K562 (cell line): ENCODE measurements at regions not wholly inside any gene's neighbourhood (a gene's known extent, or its start where the extent isn't known, plus 50 kb on each side); places are given as distances from the start of the nearest gene placed in this dataset.

Experiments used
- ATAC-seq: fragments of 200-7000 bp; cut with Tn5 transposase; 3 replicates; pipeline ENCODE4 v1.9.1; 2020; ENCODE audit warnings: moderate library complexity
- BruUV-seq: library from RNA; stranded (reverse); fragments of 400-500 nt; replicated peaks from 2 replicates; lab custom pipeline; 2021; lab: Mats Ljungman, UMichigan
- CTCF ChIA-PET: fragments of 300-600 bp; formaldehyde crosslinking; extraction: SDS; loops from one replicate; lab custom pipeline; 2021; ENCODE audit warnings: low intra/inter-chr PET ratio; lab: Yijun Ruan, JAX
- POLR2A ChIA-PET: fragments of 300-600, 350-650 bp; sonication (Branson Sonifier 250); formaldehyde crosslinking; extraction: SDS; loops from one replicate; lab custom pipeline; 2021; ENCODE audit warnings: antibody characterized with exemption, inconsistent platforms; lab: Yijun Ruan, JAX
- DNase-seq, 4 experiments: peaks; one replicate each; pipeline versions ENCODE4 v3.0.0 to v3.0.0-alpha.2; 2011 to 2018; ENCODE audit warnings: low spot score in 3 of 4, mixed read lengths in 3 of 4; ENCODE audit errors: extremely low read depth in 1 of 4
- FAIRE-seq: peaks from 2 replicates; lab custom pipeline; 2011; peaks lifted over from hg19 to GRCh38; lab: Jason Lieb, UNC
- H2AFZ ChIP-seq: 2 replicates; pipeline ENCODE4 v1.6.0; 2011; ENCODE audit warnings: low read depth, low read length, control low read depth, inconsistent platforms
- H3K27ac ChIP-seq: fragments of 200-600 bp; 3 replicates; pipeline ENCODE4 v1.8.0; 2011; ENCODE audit warnings: low read depth, mild to moderate bottlenecking, control low read depth, inconsistent platforms, low read length, moderate library complexity, mixed read lengths; ENCODE audit errors: extremely low read depth
- H3K27me3 ChIP-seq, 2 experiments: fragments of 300-600 bp in 1 of 2; 2 replicates in 1 of 2; 3 replicates in 1 of 2; pipeline versions ENCODE4 v1.6.0 to v1.8.0; 2011; ENCODE audit warnings: inconsistent platforms in 2 of 2, low read length in 2 of 2, mild to moderate bottlenecking in 1 of 2, mixed read lengths in 1 of 2, moderate library complexity in 1 of 2; ENCODE audit not compliant: control insufficient read depth in 2 of 2, insufficient read depth in 2 of 2
- H3K36me3 ChIP-seq: fragments of 300-600 bp; 3 replicates; pipeline ENCODE4 v1.8.0; 2011; ENCODE audit warnings: mild to moderate bottlenecking, low read length, inconsistent platforms; ENCODE audit not compliant: control insufficient read depth, insufficient read depth
- H3K4me1 ChIP-seq, 2 experiments: fragments of 200-600 bp in 1 of 2; replicated peaks in 1 of 2; 2 replicates in 1 of 2; 3 replicates in 1 of 2; pipeline versions ENCODE4 v1.5.1 to v1.8.0; 2011; ENCODE audit warnings: inconsistent platforms in 2 of 2, low read length in 2 of 2, mild to moderate bottlenecking in 1 of 2, mixed read lengths in 1 of 2, moderate library complexity in 1 of 2; ENCODE audit not compliant: control insufficient read depth in 2 of 2, insufficient read depth in 2 of 2
- H3K4me2 ChIP-seq: 2 replicates; pipeline ENCODE4 v1.6.1; 2011; ENCODE audit warnings: low read length, control low read depth, inconsistent platforms, mixed read lengths; ENCODE audit not compliant: insufficient read depth
- H3K4me3 ChIP-seq: fragments of 200-600 bp; sonication (generic), shearing (Covaris generic); 2 replicates; pipeline ENCODE4 v1.5.1; 2016; ENCODE audit warnings: control low read depth, inconsistent platforms
- H3K79me2 ChIP-seq: fragments of 200-600 bp; 3 replicates; pipeline ENCODE4 v1.8.0; 2011; ENCODE audit warnings: low read length, inconsistent platforms; ENCODE audit not compliant: control insufficient read depth, insufficient read depth
- H3K9ac ChIP-seq, 2 experiments: 2 replicates each; pipeline versions ENCODE4 v1.6.0 to v1.6.1; 2011; ENCODE audit warnings: low read depth in 2 of 2, low read length in 2 of 2, control low read depth in 1 of 2, inconsistent platforms in 1 of 2, mild to moderate bottlenecking in 1 of 2, mixed read lengths in 1 of 2; ENCODE audit not compliant: insufficient read depth in 1 of 2
- H3K9me1 ChIP-seq: one replicate; pipeline ENCODE4 v1.6.0; 2011; ENCODE audit warnings: inconsistent platforms, mild to moderate bottlenecking, low read length, moderate library complexity; ENCODE audit not compliant: control insufficient read depth, insufficient read depth
- H3K9me3 ChIP-seq: replicated peaks from 2 replicates; pipeline ENCODE4 v1.5.1; 2011; ENCODE audit warnings: low read depth, low read length, inconsistent platforms; ENCODE audit not compliant: control insufficient read depth, insufficient read depth
- H4K20me1 ChIP-seq: replicated peaks from 2 replicates; pipeline ENCODE4 v1.6.1; 2011; ENCODE audit warnings: low read length, inconsistent platforms, mixed read lengths; ENCODE audit not compliant: control insufficient read depth, insufficient read depth
- CEBPG ChIP-seq, 3 experiments: fragments of 200-800 bp in 1 of 3; sonication (Bioruptor generic) in 1 of 3; sonication (generic) in 1 of 3; formaldehyde crosslinking in 1 of 3; IDR thresholded peaks in 2 of 3; conservative IDR thresholded peaks in 1 of 3; 2 replicates each; pipeline versions ENCODE4 v1.6.1 to v1.8.0; 2016 to 2022; ENCODE audit warnings: missing compliant biosample characterization in 2 of 3, missing genetic modification characterization in 2 of 3, mild to moderate bottlenecking in 1 of 3, missing genetic modification reagents in 1 of 3
- ESRRA ChIP-seq: fragments of 450-650 bp; IDR thresholded peaks from 2 replicates; pipeline ENCODE4 v1.6.1; 2014; ENCODE audit warnings: low read depth, mild to moderate bottlenecking, moderate library complexity, borderline replicate concordance
- GABPB2 ChIP-seq: fragments of 250-450 bp; sonication (Bioruptor Pico); conservative IDR thresholded peaks from 2 replicates; pipeline ENCODE4 v1.5.1; 2021; ENCODE audit warnings: mild to moderate bottlenecking
- ILK ChIP-seq: fragments of 450-650 bp; IDR thresholded peaks from 2 replicates; pipeline ENCODE4 v1.6.1; 2016; ENCODE audit warnings: missing genetic modification characterization, low read depth, mild to moderate bottlenecking, missing compliant biosample characterization, moderate library complexity, borderline replicate concordance
- PBX2 ChIP-seq, 2 experiments: IDR thresholded peaks in 1 of 2; conservative IDR thresholded peaks in 1 of 2; 2 replicates each; pipeline ENCODE4 v1.6.1; 2016; ENCODE audit warnings: low read depth in 2 of 2, mild to moderate bottlenecking in 1 of 2, missing compliant biosample characterization in 1 of 2, missing genetic modification characterization in 1 of 2, moderate library complexity in 1 of 2
- PRDM10 ChIP-seq: fragments of 450-650 bp; IDR thresholded peaks from 2 replicates; pipeline ENCODE4 v1.6.1; 2018; ENCODE audit not compliant: partially characterized antibody
- TAF15 ChIP-seq: fragments of 200-400 bp; formaldehyde crosslinking; IDR thresholded peaks from 2 replicates; pipeline ENCODE4 v1.6.1; 2017; ENCODE audit warnings: mild to moderate bottlenecking, low read depth, low read length, moderate library complexity
- ZC3H4 ChIP-seq: sonication (generic); formaldehyde crosslinking; IDR thresholded peaks from 2 replicates; pipeline ENCODE4 v1.9.0; 2021; ENCODE audit warnings: missing genetic modification reagents, borderline replicate concordance
- ZKSCAN8 ChIP-seq: fragments of 200-800 bp; sonication (Bioruptor generic); IDR thresholded peaks from 2 replicates; pipeline ENCODE4 v1.6.1; 2016; ENCODE audit warnings: missing genetic modification characterization, missing compliant biosample characterization
- WGBS: fragments of 100-300 bp; shearing (Covaris generic); methylation state at CpG from one replicate; pipeline ENCODE4 v1.1.6; 2016; ENCODE audit warnings: low coverage, mixed read lengths; ENCODE audit not compliant: insufficient coverage; ENCODE audit errors: missing lambda C conversion rate; 5-methylcytosine and 5-hydroxymethylcytosine counted together
- in situ Hi-C: fragments of 300-500 bp; cut with MboI; formaldehyde crosslinking; loops from 4 replicates; pipeline ENCODE4 v1.15.0; 2018; ENCODE audit warnings: inconsistent platforms, mixed read lengths
- intact Hi-C: fragments of 100-400 bp; cut with micrococcal nuclease; formaldehyde crosslinking; loops from 2 replicates; pipeline ENCODE4 v1.14.2; 2022

- no peaks in the 10 kb centered on the region for H4K20me1 ChIP-seq
- H3K4me3 ChIP-seq = no peak overlapping the region
- no peaks in the 10 kb centered on the region for H3K9me3 ChIP-seq
- H3K9me1 ChIP-seq = no peaks in the 10 kb centered on the region
- CTCF ChIA-PET = no interaction called here
- H3K4me1 ChIP-seq = no peaks in the 10 kb centered on the region
- H3K79me2 ChIP-seq = no peaks in the 10 kb centered on the region
- ATAC-seq = no peak
- H3K27ac ChIP-seq = no peak overlapping the region
- WGBS = 0% methylated on average over 2 of the region's 2 CpGs
- POLR2A ChIA-PET = no interaction called here
- no peak for DNase-seq
- intact Hi-C loops = no loop called here
- in situ Hi-C loops = no loop called here
- FAIRE-seq = no peak
- no peak overlapping the region for H2AFZ ChIP-seq
- H3K27me3 ChIP-seq = no peaks in the 10 kb centered on the region
- no peak overlapping the region for H3K9ac ChIP-seq
- H3K36me3 ChIP-seq = no peaks in the 10 kb centered on the region
- no peak overlapping the region for H3K4me2 ChIP-seq
- BruUV-seq = no TSS peak
- TF ChIP-seq GABPB2 (CRISPR knock-in tag) (no peak), PRDM10 (no peak), ESRRA (no peak), ILK (tag) (no peak), ZC3H4 (no peak), CEBPG (CRISPR knock-in tag; IDR thresholded peaks at IDR 0.05) (no peak), CEBPG (tag; conservative IDR thresholded peaks at IDR 0.05 in 1 of 2, IDR thresholded peaks at IDR 0.05 in 1 of 2) (no peak), ZKSCAN8 (CRISPR knock-in tag) (no peak), PBX2 (CRISPR knock-in tag; IDR thresholded peaks at IDR 0.05; ENCODE audit: low read depth) (no peak), PBX2 (tag; conservative IDR thresholded peaks at IDR 0.05; ENCODE audit: low read depth) (no peak), TAF15 (no peak)
Observed at GRCh38 chr5:30626557-30626956, 566.9 kb upstream of the CDH6 start.
